Natural killer cell (primary cell): ENCODE measurements at regions not wholly inside any gene's neighbourhood (a gene's known extent, or its start where the extent isn't known, plus 50 kb on each side); places are given as distances from the start of the nearest gene placed in this dataset.
"Not testable (repeated sequence)": the region's sequence is repeated elsewhere in the genome, so short reads cannot be mapped to it uniquely, and the experiment has no call there.

Source experiments
- ATAC-seq, 3 donors: fragments of 150-1000 bp in 2 of 3; fragments of 200-7000 bp in 1 of 3; cut with Tn5 transposase; 1 replicate in 1 of 3; 2 replicates in 2 of 3; pipeline ENCODE4 v1.10.0; 2021; ENCODE audit warnings: mild to moderate bottlenecking in 2 of 3, moderate library complexity in 2 of 3
- DNase-seq, 2 donors: peaks; one replicate each; pipeline versions ENCODE4 v3.0.0 to v3.0.0-alpha.2; 2013 to 2021; ENCODE audit warnings: mixed read lengths in 1 of 2
- H3K27ac ChIP-seq: one replicate; pipeline ENCODE4 v1.5.1; 2013; ENCODE audit warnings: mild to moderate bottlenecking, low read length
- H3K27me3 ChIP-seq: one replicate; pipeline ENCODE4 v1.6.1; 2013; ENCODE audit warnings: low read length; ENCODE audit not compliant: control insufficient read depth, insufficient read depth
- H3K36me3 ChIP-seq: one replicate; pipeline ENCODE4 v1.6.1; 2013; ENCODE audit warnings: low read length; ENCODE audit not compliant: control insufficient read depth, insufficient read depth
- H3K4me1 ChIP-seq: one replicate; pipeline ENCODE4 v1.6.1; 2013; ENCODE audit warnings: low read length; ENCODE audit not compliant: control insufficient read depth, insufficient read depth
- H3K4me3 ChIP-seq: one replicate; pipeline ENCODE4 v1.5.1; 2013; ENCODE audit warnings: low read length
- H3K9me3 ChIP-seq: one replicate; pipeline ENCODE4 v1.6.1; 2013; ENCODE audit warnings: low read length; ENCODE audit not compliant: control insufficient read depth, insufficient read depth
- H3K27ac Mint-ChIP-seq, 2 donors: one replicate each; pipeline ENCODE4 v1.8.0; 2022; ENCODE audit warnings: mild to moderate bottlenecking in 2 of 2, mixed read lengths in 2 of 2, moderate library complexity in 1 of 2
- H3K27me3 Mint-ChIP-seq, 2 donors: one replicate each; pipeline ENCODE4 v1.8.0; 2022; ENCODE audit warnings: low read depth in 2 of 2, mixed read lengths in 2 of 2
- H3K36me3 Mint-ChIP-seq: one replicate; pipeline ENCODE4 v1.8.0; 2022; ENCODE audit warnings: mixed read lengths
- H3K4me1 Mint-ChIP-seq, 2 donors: one replicate each; pipeline ENCODE4 v1.8.0; 2022; ENCODE audit warnings: mixed read lengths in 2 of 2
- H3K4me3 Mint-ChIP-seq: one replicate; pipeline ENCODE4 v1.8.0; 2022; ENCODE audit warnings: mild to moderate bottlenecking, moderate library complexity, mixed read lengths
- H3K9me3 Mint-ChIP-seq, 2 donors: one replicate each; pipeline ENCODE4 v1.8.0; 2022; ENCODE audit warnings: mixed read lengths in 2 of 2
- WGBS: methylation state at CpG from one replicate; pipeline ENCODE4 v1.1.7; 2013; ENCODE audit warnings: missing lambda C conversion rate; ENCODE audit not compliant: insufficient coverage; 5-methylcytosine and 5-hydroxymethylcytosine counted together
- intact Hi-C: fragments of 100-400 bp; cut with micrococcal nuclease; formaldehyde crosslinking; loops from one replicate; pipeline ENCODE4 v1.14.2; 2022
- TF ChIP-seq, protein P1 (sequence below): fragments of 200-600 bp; IDR thresholded peaks from one replicate; pipeline ENCODE4 v1.8.0; 2022; ENCODE audit warnings: antibody characterized with exemption

DNA sequence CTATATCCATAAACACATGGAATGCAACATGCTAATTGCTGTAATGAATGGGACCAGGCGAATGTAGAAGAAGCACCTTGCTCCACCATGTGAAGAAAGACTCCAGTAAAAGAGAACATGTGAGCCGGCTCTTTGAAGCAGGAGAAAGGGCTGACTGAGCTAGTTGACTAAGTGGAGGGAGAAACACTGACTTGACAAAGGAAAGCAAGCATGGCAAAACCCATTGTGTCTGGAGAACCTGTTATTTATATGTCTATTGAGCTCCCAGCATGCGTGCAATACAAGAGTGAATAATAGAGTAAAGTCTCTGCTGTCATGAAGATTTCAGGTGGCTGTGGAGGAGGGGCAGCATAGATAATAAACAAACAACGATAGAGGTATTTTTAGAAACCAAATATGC is 559.9 kb downstream of the RAB28 start:
- Histone ChIP-seq H3K9me3 (peaks cover 3% of the 10 kb centered on the region), H3K4me3 (no peak overlapping the region), H3K27me3 (no peaks in the 10 kb centered on the region), H3K27ac (no peak overlapping the region), H3K4me1 (no peaks in the 10 kb centered on the region), H3K36me3 (no peaks in the 10 kb centered on the region)
- H3K36me3 Mint-ChIP-seq = peaks cover 7% of the 10 kb centered on the region
- H3K27me3 Mint-ChIP-seq = no peaks in the 10 kb centered on the region
- H3K4me3 Mint-ChIP-seq = no peak overlapping the region
- ATAC-seq (no peak), DNase-seq (no peak)
- WGBS = 86% methylated on average over 4 of the region's 4 CpGs
- no peak overlapping the region for H3K27ac Mint-ChIP-seq
- intact Hi-C loops = no loop called here
- TF ChIP-seq, protein P1, sequence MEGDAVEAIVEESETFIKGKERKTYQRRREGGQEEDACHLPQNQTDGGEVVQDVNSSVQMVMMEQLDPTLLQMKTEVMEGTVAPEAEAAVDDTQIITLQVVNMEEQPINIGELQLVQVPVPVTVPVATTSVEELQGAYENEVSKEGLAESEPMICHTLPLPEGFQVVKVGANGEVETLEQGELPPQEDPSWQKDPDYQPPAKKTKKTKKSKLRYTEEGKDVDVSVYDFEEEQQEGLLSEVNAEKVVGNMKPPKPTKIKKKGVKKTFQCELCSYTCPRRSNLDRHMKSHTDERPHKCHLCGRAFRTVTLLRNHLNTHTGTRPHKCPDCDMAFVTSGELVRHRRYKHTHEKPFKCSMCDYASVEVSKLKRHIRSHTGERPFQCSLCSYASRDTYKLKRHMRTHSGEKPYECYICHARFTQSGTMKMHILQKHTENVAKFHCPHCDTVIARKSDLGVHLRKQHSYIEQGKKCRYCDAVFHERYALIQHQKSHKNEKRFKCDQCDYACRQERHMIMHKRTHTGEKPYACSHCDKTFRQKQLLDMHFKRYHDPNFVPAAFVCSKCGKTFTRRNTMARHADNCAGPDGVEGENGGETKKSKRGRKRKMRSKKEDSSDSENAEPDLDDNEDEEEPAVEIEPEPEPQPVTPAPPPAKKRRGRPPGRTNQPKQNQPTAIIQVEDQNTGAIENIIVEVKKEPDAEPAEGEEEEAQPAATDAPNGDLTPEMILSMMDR = no peak
- peaks cover 10 to 16% of the 10 kb centered on the region in 2 donors for H3K9me3 Mint-ChIP-seq
- no peaks in the 10 kb centered on the region for H3K4me1 Mint-ChIP-seq

DNA sequence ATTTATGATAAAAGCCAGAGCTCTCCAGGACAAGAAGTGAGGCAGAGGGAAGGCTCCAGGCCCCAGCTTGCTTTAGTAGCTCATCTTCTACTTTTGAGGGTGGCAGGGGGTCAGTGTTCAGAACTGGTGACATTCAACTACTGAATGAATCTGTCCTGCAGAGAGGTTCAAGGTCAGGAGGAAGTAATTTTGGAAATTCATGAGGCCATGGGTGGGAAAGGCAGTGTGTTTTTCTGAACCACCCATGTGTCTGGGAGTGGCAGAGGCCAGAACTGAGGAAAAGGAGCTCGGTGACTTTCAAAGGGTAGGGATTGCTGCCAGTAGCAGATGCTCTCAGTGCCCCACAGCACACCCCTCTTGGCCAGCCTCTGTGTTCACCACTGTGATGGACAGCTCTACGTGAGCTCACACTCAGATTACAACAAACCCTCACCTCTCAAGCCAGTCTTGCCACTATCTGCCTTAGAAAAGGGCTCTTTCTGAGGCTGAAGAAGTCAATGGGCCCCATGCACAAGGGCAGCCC is 571.2 kb downstream of the RAB28 start:
- 75% methylated on average over 2 of the region's 2 CpGs for WGBS
- H3K27ac Mint-ChIP-seq = no peak overlapping the region
- DNase-seq (no peak), ATAC-seq (no peak)
- Histone ChIP-seq H3K27ac (no peak overlapping the region), H3K27me3 (no peaks in the 10 kb centered on the region), H3K9me3 (peaks cover 10% of the 10 kb centered on the region), H3K4me1 (no peaks in the 10 kb centered on the region), H3K4me3 (no peak overlapping the region), H3K36me3 (no peaks in the 10 kb centered on the region)
- intact Hi-C loops = no loop called here
- H3K9me3 Mint-ChIP-seq = peaks cover 13 to 14% of the 10 kb centered on the region in 2 donors
- H3K36me3 Mint-ChIP-seq = no peaks in the 10 kb centered on the region
- TF ChIP-seq, protein P1 = no peak
- no peaks in the 10 kb centered on the region for H3K4me1 Mint-ChIP-seq
- no peaks in the 10 kb centered on the region for H3K27me3 Mint-ChIP-seq
- H3K4me3 Mint-ChIP-seq = no peak overlapping the region

DNA sequence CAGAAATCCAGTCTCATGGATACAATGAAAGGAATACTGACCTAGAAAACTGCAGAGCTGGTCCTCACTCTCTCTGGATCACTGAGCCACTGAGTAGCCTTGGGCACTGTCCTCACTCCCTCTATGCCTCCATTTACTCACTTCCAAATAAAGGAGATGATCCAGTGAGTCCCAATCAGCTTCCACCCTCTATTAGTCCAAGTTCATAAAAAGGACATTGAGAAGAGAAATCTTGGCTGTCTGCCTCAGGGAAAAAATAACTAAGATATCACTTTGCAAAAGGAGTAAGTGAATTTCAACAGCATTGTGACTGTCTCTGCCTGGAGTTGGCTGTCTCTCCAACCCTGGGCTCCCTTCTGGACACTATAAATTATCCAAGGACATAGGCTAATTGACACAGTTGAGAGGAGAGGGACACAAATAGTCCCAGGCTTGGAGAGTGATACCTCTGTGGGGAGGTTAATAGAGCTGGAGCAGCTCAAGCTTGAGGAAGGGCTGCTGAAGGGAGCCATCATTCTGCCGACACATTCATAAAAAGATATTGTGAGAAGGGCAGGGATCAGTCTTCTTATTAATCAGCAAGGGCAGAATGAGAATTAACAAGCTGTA is 572.3 kb downstream of the RAB28 start:
- Histone ChIP-seq H3K27ac (no peak overlapping the region), H3K36me3 (no peaks in the 10 kb centered on the region), H3K4me3 (no peak overlapping the region), H3K4me1 (no peaks in the 10 kb centered on the region), H3K9me3 (peaks cover 10% of the 10 kb centered on the region), H3K27me3 (no peaks in the 10 kb centered on the region)
- no peaks in the 10 kb centered on the region for H3K27me3 Mint-ChIP-seq
- TF ChIP-seq, protein P1 = no peak
- no peak overlapping the region for H3K4me3 Mint-ChIP-seq
- no peak for DNase-seq
- intact Hi-C loops = no loop called here
- no peak overlapping the region for H3K27ac Mint-ChIP-seq
- H3K9me3 Mint-ChIP-seq = peaks cover 12 to 14% of the 10 kb centered on the region in 2 donors
- no peak for ATAC-seq
- no peaks in the 10 kb centered on the region for H3K4me1 Mint-ChIP-seq
- no peaks in the 10 kb centered on the region for H3K36me3 Mint-ChIP-seq
- WGBS = 94% methylated on average over 1 of the region's 1 CpG

DNA sequence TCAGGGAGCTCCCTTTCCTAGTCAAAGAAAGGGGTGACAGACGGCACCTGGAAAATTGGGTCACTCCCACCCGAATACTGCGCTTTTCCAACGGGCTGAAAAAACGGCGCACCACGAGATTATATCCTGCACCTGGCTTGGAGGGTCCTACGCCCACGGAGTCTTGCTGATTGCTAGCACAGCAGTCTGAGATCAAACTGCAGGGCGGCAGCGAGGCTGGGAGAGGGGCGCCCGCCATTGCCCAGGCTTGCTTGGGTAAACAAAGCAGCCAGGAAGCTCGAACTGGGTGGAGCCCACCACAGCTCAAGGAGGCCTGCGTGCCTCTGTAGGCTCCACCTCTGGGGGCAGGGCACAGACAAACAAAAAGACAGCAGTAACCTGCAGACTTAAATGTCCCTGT is 580.5 kb downstream of the RAB28 start:
- DNase-seq, H3K4me3 ChIP-seq, H3K36me3 ChIP-seq, H3K4me1 ChIP-seq, H3K9me3 ChIP-seq, H3K4me3 Mint-ChIP-seq, ATAC-seq, H3K36me3 Mint-ChIP-seq, H3K4me1 Mint-ChIP-seq, H3K27ac Mint-ChIP-seq, H3K27ac ChIP-seq, H3K27me3 Mint-ChIP-seq, intact Hi-C loops, H3K27me3 ChIP-seq: not testable (repeated sequence)
- peaks cover 6 to 16% of the 10 kb centered on the region in 2 donors for H3K9me3 Mint-ChIP-seq
- 89% methylated on average over 14 of the region's 15 CpGs for WGBS
